ENCODE measurements at regions not wholly inside any gene's neighbourhood (a gene's known extent, or its start where the extent isn't known, plus 50 kb on each side); places are given as distances from the start of the nearest gene placed in this dataset.

DNA sequence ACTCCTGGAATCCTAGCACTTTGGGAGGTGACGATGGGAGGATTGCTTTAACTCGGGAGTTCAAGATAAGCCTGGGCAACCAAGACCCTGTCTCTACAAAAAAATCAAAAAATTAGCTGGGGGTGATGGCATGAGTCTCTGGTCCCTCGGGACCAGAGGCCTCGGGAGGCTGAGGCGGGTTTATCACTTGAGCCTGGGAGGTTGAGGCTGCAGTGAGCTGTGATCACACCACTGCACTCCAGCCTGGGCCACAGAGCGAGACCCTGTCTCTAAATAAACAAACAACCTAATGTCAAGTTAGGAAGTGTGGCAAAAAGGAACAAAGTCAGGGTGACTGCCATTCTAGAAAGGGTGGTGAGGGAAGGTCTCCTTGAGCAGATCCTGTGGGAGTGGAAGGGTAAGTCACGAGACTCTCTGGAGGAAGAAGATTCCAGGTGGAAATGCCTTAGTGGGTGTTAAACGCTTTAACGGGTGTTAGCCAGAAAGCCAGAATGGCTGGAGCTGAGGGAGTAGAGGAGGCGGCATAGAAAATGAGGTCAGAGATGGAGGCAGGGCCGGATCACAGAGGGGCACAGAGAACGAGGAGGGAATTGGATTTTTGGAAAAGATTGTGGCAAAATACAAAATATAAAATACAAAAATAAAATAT is 62.2 kb upstream of the ATP5PO start:
- DNase-seq (ENCODE audit: low read depth), result no peak
- TF ChIP-seq, protein P1, sequence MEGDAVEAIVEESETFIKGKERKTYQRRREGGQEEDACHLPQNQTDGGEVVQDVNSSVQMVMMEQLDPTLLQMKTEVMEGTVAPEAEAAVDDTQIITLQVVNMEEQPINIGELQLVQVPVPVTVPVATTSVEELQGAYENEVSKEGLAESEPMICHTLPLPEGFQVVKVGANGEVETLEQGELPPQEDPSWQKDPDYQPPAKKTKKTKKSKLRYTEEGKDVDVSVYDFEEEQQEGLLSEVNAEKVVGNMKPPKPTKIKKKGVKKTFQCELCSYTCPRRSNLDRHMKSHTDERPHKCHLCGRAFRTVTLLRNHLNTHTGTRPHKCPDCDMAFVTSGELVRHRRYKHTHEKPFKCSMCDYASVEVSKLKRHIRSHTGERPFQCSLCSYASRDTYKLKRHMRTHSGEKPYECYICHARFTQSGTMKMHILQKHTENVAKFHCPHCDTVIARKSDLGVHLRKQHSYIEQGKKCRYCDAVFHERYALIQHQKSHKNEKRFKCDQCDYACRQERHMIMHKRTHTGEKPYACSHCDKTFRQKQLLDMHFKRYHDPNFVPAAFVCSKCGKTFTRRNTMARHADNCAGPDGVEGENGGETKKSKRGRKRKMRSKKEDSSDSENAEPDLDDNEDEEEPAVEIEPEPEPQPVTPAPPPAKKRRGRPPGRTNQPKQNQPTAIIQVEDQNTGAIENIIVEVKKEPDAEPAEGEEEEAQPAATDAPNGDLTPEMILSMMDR (conservative IDR thresholded peaks at IDR 0.05; ENCODE audit: low read depth, low read length), result no peak
- no peak overlapping the region for H3K4me3 ChIP-seq (ENCODE audit: low read length)

- no peak overlapping the region for H3K4me3 ChIP-seq (ENCODE audit: low read length)
- DNase-seq (ENCODE audit: low read depth), result peak; percentile 50
- TF ChIP-seq, protein P1 (conservative IDR thresholded peaks at IDR 0.05; ENCODE audit: low read depth, low read length), result no peak
Observed at GRCh38 chr21:33977017-33977720, 61.6 kb upstream of the ATP5PO start.

GRCh38 chr21:33976082-33977016 is 60.7 kb upstream of the ATP5PO start:
- TF ChIP-seq, protein P1 (conservative IDR thresholded peaks at IDR 0.05; ENCODE audit: low read depth, low read length), result no peak
- DNase-seq (ENCODE audit: low read depth), result peak; percentile 83
- peak overlapping the region; percentile 6 for H3K4me3 ChIP-seq (ENCODE audit: low read length)

GRCh38 chr21:33975548-33976081 is 60.0 kb upstream of the ATP5PO start:
- TF ChIP-seq, protein P1 (conservative IDR thresholded peaks at IDR 0.05; ENCODE audit: low read depth, low read length), result no peak
- no peak for DNase-seq (ENCODE audit: low read depth)
- no peak overlapping the region for H3K4me3 ChIP-seq (ENCODE audit: low read length)

- no peak overlapping the region for H3K4me3 ChIP-seq (ENCODE audit: low read length)
- TF ChIP-seq, protein P1 (conservative IDR thresholded peaks at IDR 0.05; ENCODE audit: low read depth, low read length), result no peak
- no peak for DNase-seq (ENCODE audit: low read depth)
Observed at GRCh38 chr21:33974513-33975468, 59.2 kb upstream of the ATP5PO start.

GRCh38 chr21:33973268-33973667 is 57.7 kb upstream of the ATP5PO start:
- DNase-seq (ENCODE audit: low read depth), result no peak
- TF ChIP-seq, protein P1 (conservative IDR thresholded peaks at IDR 0.05; ENCODE audit: low read depth, low read length), result no peak
- no peak overlapping the region for H3K4me3 ChIP-seq (ENCODE audit: low read length)

All from retinal pigment epithelial cell (primary cell).